ENCODE measurements at regions not wholly inside any gene's neighbourhood (a gene's known extent, or its start where the extent isn't known, plus 50 kb on each side); places are given as distances from the start of the nearest gene placed in this dataset.
"Not testable (repeated sequence)": the region's sequence is repeated elsewhere in the genome, so short reads cannot be mapped to it uniquely, and the experiment has no call there.

DNA sequence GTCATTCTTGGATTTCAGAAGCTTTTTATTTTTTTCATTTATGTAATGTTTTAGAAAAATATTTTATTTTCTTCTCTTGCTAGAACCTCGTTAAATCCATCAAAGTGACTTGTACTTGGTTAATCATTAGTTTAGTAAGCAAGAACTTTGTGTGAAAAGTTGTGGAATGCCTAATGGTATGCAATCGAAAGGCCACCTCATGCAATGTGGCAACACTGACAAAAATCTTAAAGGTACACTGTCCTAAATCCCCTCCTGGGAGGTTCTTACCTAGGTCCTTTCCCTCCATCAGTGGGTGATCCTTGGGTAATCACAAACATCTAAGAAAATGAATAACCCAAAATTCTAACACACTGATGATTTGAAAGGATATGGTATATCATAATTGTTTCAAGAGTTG is 304.2 kb downstream of the DNAH5 start:
- no peak for DNase-seq (ENCODE audit: low spot score)

DNA sequence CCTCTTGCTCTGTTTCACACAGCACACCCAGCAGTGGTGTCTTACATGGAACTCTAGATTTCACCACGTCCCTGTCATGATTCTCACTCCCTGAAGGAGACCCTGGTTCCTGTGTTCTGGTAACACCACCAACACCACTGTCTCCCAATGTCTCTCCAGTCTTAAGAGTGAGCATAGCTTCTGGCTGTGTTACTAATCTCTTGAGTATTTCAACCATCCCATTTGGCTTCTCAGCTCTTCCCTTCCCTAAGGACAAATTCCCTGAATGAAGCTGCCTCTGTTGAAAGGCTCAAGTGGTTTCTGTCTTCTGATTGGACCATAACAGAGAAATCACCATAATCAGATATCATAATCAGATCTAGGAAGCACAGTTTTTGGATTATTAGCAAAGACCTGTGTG is 311.8 kb downstream of the DNAH5 start:
- no peak for DNase-seq (ENCODE audit: low spot score)

DNA sequence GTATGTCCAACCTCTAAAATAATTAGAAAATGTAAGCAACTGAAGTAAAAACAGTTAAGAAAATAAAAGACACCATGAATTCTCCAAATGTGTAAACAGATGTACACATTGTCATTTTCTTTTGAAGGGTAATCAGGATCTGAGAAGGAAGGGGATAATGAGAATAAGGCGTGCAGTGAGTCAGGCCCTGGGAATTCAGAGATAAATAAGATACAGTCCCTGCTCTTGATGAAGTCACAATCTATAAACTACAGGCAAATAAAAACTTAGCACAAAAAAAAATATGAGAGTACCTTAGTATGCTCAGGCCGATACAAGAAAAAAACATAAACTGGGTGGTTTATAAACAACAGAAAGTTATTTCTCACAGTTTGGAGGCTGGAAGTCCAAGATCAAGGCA is 315.3 kb downstream of the DNAH5 start:
- DNase-seq (ENCODE audit: low spot score) = no peak

DNA sequence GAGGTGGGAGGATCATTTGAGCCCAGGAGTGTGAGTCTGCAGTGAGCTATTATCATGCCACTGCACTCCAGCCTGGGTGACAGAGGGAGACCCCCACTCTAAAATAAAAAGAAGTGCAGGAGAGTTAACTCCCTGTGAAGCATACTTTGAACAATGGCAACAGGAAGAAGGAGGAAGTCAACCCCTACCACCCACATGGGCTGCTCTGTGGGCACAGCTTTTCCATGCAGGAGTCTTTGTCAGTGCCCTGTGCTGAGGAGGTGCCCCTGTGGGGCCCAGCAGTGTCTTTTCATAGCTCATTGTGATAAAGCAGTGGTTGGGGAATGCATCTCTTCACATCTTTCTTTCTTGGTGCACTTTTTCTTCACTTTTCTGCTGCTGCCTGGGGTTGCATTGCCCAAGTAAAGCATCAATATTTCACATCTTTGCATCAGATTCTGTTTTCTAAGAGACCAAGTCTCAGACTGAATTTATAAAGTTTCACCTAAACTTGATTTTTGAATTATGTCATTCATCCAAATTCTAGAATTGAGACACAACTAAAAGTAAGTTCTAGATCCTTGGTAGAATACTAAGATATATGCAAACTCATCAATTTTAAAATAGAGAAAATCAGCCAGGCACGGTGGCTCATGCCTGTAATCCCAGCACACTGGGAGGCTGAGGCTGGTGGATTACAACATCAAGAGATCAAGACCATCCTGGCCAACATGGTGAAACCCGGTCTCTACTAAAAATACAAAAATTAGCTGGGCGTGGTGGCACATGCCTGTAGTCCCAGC is 316.6 kb downstream of the DNAH5 start:
- DNase-seq (ENCODE audit: low spot score) = no peak

DNA sequence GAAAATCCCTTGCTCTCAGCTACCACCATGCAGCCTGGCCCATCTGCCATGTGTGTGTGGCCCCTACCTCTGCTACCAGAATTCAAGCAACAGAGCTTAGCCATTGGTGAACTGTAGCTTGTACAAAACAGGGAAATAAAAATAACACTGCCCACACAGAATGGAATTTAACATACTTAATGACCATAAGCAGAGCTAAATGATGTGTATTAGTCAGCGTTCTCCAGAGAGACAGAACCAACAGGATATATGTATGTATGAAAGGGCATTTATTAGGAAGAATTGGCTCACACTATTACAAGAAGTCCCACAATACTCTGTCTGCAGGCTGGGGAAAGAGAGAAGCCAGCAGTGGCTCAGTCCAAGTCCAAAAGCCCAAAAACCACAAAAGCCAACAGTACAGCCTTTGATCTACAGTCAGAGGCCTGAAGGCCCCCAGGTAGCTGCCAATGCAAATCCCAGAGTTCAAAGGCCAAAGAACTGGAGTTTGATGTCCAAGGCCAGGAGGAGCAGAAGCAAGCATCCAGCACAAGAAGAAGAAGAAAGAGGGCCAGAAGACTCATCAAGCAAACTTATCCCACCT is 318.8 kb downstream of the DNAH5 start:
- DNase-seq (ENCODE audit: low spot score) = no peak

DNA sequence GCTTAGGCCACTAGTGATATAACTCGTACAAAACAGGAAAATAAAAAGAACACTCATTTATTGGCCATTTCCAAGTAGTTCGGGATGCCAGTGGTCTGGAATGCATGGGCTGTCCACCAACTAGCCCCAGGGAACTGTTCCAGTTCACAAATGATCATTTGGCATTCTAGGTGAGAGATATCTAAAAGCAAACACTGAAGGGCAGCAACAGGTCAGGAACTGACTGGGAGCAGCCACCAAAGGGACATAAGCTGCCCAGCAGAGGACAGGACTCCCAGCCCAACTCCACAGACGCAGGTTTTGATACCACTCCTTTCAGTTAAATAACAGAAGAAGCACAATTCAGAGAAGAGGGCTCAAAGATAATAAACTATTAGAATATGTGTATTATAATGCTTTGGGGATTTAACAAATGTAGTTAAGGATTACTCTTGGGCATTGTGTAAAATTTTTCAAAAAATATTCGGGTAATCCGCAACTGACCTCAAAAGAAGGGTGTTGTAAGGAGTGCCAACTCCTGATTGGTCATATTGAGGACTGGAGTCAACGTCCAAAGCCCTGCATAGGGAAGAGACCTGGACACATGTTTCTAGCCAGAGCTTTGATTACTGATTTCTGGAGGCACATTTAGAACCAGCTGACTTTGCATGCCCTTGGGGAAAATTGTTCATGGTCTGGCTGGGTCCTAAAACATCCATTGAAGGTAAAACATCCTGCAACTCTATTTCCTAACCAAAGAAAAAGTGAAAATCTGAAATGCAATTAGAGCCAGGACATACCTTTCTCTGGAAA is 320.0 kb downstream of the DNAH5 start:
- DNase-seq (ENCODE audit: low spot score) = no peak

DNA sequence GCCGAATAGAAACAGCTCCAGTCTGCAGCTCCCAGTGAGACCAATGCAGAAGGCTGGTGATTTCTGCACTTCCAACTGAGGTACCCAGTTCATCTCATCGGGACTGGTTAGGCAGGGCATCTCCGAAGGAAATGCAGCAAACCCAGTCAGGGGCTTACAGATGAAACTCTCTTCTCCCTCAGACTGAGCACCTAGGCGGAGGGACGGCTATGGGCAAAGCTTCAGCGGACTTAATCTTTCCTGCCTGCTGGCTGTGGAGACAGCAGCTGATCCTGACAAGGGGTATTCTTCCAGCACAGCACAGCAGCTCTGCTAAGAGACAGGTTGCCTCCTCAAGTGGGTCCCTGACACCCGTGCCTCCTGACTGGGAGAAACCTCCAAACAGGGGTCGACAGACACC is 330.9 kb downstream of the DNAH5 start:
- DNase-seq (ENCODE audit: low spot score) = no peak

DNA sequence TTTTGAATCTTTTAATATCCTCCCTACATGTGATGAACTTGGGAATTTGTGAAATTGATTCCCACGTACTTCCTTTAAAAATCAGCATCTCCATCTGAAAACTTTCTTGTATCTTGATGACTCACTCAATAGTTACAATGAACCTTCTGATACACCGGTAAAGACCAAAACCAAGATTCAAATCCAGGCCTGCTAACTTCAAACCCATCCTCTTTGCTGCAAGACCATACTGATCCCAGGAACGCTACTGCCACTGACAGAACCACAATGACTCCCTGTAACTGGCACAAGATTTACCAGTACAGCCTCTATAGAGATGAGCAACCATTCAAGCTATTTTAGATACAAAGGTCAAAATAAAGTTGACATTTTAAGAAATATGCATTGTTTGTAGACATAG is 332.9 kb downstream of the DNAH5 start:
- no peak for DNase-seq (ENCODE audit: low spot score)

DNA sequence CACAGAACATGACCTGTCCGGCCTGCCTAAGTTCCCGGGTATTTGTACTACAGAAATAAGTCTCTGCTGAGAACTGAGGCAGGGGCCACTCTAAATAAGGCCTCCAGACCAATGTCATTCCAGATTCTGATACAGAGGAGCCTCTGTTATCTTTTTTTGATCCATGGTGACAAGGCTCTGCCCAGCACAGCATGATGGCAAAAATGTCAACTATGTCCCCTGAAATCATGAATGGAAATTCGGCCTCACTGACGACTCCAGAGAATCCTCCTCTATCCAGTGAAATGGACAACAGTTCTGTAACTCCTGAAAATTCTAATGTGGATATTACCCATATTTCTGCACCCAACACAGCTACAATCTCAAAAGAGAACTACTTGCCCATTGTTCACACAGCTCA is 335.0 kb downstream of the DNAH5 start:
- DNase-seq (ENCODE audit: low spot score) = no peak

DNA sequence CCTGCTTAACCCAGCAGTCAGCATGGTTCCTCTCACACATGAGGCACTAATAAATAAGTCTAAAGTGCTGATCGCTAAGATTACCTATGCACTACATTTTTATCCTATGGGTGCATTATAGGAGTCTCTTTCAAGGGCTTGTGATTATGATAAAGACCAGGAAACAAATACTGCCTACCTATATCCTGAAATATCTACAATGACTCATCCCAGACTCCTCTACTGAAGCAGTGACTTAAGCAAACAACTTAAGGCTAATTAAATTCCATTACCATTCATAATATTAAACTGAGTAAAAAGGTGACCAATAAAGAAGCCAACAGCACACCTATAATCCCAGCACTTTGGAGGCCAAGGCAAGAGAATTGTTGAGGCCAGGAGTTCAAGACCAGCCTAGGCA is 338.4 kb downstream of the DNAH5 start:
- DNase-seq (ENCODE audit: low spot score) = no peak

DNA sequence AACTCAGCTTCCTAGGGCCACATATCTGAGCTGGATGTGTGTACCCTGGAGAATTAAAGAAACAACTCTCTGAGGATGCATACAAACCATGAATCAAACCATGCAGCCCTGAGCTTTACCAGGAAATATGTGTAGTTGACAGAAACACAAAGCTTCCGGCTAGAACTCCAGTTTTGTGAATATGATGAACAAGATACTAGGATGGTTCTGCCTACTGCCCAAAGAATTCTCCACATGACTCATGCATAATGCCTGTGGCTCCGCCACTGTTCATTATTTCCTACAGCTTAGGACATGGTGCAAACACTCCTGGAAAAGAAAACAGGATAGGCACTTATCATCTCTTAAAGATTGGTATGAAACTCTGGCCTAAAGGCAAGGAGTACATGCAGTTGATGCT is 343.4 kb downstream of the DNAH5 start:
- DNase-seq (ENCODE audit: low spot score) = no peak

DNA sequence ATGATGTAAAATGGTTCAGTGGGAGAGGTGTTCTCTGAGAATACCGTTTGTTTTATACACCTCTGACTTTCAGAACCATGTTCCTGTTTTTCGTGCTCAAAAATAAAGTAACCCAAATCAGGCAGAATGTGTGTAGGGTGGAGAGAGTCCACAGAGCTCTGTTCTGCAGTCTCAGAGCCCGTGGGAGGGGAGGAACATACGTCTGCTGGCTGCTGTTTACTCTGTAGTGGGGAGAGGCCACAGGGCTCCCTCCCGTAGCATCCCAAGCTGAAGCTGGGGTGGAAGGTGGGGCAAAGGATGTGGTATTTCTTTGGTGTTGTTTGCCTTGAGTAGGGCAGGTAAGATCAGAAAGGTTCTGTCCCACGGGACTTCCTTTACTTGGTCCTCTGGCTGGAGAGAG is 348.5 kb downstream of the DNAH5 start:
- no peak for DNase-seq (ENCODE audit: low spot score)

DNA sequence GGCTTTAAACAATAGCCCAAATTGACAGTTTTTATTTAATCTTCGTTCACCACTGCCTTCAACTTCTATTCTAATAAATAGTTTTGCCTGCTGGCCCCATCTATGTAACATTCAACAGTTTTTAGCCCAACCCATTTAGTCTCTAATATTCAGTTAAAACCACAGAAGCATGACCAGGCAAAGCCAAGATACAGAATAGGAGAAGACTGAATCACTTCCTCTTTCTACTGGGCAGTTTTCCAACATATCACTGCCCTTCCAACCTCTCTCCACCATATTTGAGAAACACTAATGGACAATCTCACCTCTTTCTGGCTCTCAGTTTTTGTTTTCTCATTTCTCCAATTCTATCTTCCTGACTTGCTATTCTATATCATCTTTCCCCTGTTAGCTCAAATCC is 352.9 kb downstream of the DNAH5 start:
- no peak for DNase-seq (ENCODE audit: low spot score)

DNA sequence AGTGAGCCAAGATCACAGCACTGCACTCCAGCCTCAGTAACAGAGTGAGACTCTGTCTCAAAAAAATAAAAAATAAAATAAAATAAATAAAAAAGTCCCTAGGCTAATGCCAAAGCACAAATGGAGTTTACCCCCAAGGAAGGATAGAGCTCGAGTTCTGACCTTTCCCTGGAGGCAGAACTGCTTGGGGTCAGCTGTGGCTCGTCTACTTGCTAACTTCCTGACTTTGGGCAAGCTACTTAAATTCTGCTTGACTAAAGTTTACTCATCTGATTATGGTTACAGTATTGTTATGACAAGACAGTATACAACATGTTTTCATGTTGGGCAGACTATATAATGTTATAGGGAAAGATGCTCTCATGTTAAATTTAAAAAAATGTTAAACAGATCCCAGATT is 359.2 kb downstream of the DNAH5 start:
- no peak for DNase-seq (ENCODE audit: low spot score)

DNA sequence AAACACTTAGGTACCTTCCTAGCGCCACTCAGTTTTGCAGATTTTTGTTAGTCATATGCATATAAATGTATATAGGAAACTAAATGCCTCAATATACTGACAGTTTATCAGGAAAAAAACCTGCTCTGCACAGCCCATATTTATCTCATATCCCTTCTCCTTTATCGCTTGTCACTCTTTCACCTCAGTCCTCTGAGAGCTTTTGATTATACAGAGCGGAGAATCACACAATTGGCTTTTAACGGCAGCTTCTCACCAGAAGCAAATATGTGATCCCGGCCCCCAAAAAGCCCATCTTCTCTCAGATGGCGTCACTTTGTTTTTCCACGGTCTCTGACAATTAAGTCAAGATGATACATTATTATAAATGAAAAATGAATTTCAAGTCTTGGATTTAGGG is 362.6 kb downstream of the DNAH5 start:
- no peak for DNase-seq (ENCODE audit: low spot score)

DNA sequence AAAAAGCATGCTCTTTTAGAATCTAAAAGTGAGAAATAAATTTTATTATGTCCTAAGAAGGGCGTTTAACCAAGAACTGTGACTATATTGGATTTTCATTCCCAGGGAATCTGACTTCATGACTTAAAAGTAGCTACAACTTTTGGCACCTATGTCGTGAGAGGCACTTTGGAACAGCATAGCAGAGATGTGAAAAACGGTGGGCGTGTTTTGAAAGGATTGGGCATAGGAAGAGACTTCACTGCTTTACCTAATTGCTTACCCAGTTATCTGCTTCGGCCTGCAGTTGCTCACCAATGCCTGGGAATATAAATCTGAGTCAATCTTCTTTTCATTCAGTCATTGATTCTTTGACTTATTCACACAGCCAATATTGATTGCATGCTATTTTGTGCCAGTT is 363.4 kb downstream of the DNAH5 start:
- DNase-seq (ENCODE audit: low spot score) = no peak

DNA sequence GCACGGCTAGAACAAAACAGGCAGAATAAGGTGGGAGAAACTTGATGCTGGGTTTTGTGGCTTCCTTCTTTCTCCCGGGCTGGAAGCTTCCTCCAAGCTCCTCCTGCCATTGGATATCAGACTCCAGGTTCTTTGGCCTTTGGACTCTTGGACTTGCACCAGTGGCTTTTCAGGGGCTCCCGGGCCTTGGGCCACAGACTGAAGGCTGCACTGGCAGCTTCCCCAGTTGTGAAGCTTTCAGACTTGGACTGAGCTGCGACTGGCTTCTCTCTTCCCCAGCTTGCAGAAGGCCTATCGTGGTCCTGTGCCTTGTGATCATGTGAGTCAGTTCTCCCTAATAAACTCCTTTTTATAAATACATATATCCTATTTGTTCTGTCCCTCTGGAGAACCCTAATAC is 364.4 kb downstream of the DNAH5 start:
- no peak for DNase-seq (ENCODE audit: low spot score)

DNA sequence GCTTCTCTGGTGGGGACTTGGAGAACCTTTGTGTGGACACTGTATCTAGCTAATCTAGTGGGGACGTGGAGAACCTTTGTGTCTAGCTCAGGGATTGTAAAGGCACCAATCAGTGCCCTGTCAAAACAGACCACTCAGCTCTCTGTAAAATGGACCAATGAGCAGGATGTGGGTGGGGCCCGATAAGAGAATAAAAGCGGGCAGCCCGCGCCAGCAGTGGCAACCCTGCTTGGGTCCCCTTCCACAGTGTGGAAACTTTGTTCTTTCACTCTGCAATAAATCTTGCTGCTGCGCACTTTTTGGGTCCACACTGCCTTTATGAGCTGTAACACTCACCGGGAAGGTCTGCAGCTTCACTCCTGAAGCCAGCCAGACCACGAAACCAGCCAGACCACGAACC is 365.4 kb downstream of the DNAH5 start:
- not testable (repeated sequence) for DNase-seq (ENCODE audit: low spot score)

DNA sequence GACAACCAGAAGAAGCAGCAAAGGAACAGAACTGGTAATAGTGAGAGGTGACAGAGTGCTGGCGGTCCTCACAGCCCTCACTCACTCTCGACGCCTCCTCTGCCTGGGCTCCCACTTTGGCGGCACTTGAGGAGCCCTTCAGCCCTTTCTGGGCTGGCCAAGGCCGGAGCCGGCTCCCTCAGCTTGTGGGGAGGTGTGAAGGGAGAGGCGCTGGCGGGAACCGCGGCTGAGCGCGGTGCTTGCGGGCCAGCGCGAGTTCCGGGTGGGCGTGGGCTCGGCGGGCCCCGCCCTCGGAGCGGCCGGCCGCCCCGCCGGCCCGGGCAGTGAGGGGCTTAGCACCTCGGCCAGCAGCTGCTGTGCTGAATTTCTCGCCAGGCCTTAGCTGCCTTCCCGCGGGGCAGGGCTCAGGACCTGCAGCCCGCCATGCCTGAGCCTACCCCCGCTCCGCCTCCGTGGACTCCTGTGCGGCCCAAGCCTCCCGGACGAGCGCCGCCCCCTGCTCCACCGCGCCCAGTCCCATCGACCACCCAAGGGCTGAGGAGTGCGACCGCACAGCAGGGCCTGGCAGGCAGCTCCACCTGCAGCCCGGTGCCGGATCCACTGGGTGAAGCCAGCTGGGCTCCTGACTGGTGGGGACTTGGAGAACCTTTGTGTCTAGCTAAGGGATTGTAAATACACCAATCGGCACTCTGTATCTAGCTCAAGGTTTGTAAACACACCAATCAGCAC is 366.0 kb downstream of the DNAH5 start:
- DNase-seq (ENCODE audit: low spot score) = not testable (repeated sequence)

DNA sequence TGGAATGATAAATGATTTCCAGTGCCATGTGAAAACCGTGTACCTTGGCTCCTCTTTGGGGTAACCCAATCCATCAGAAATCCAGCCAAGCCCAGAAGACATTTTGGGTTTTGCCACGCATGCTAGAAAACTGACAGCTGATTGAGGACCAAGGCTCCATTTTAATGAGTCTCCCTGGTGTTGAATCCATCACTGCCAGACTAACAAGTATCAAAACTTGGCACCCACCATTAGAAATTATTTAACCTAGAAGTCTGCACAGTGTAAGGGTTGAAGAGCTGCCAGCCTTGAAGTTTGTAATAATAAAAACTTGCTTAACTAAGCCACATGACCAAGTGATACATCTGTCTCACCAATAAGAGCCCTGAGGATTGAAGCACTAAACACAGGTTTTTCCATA is 369.9 kb downstream of the DNAH5 start:
- no peak for DNase-seq (ENCODE audit: low spot score)

DNA sequence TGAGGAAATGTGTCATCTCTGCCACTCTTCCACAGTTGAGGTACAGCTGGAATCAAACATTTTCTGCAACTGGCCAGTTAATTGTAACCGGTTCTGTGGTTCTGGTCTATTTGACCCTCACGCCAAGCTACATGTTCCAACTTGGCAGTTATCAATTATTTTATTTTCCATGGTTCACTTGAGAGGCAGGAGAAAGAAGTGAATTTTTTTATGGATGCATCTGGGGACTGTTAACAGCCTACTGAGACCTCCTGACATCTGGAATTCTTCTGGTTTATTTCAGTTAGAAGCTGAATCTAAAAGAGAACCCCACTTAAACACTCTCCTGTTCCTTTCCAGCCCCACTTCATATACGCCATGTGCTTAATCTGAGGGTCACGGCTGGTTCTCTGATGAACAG is 372.3 kb downstream of the DNAH5 start:
- DNase-seq (ENCODE audit: low spot score) = no peak

DNA sequence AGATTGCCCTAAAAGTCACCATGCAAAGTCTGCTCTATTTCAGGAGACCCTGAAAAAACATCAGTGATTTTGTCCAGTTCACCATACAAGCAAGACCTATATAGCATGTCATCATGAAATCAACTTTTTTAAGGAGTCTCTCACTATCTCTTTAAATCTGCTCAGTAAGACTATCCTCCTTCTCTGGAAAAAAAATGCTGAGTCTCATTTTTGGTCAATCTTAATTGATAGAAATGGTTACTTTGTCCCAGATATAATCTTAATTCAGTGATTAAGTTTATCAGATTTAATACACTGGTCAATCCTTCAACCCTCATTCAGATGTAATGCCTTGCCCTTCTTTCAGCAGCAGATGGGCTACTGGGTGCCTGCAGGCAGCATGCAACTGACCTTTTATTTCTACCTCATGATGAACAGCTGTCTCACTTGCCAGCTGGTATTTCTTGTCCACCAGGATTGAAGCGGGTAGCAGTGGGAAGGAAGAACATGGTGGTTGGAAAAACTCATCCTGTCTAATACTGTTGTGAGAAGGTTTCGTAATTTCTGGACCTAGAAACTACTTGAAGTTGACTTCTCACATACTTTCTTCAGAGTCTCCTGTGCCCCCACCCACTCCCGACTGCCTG is 375.3 kb downstream of the DNAH5 start:
- DNase-seq (ENCODE audit: low spot score) = no peak
